IMR-90 (cell line): ENCODE measurements at regions not wholly inside any gene's neighbourhood (a gene's known extent, or its start where the extent isn't known, plus 50 kb on each side); places are given as distances from the start of the nearest gene placed in this dataset.

ENCODE experiments used
- ATAC-seq: fragments of 200-7000 bp; cut with Tn5 transposase; 2 replicates; pipeline ENCODE4 v1.9.1; 2020; ENCODE audit warnings: low read depth, mild to moderate bottlenecking, moderate library complexity
- BruUV-seq: library from RNA; stranded (reverse); fragments of 400-500 nt; replicated peaks from 2 replicates; lab custom pipeline; 2021; lab: Mats Ljungman, UMichigan
- CTCF ChIA-PET: fragments of 300-600 bp; formaldehyde crosslinking; extraction: SDS; loops from one replicate; lab custom pipeline; 2021; ENCODE audit warnings: antibody characterized with exemption; lab: Yijun Ruan, JAX
- POLR2A ChIA-PET: fragments of 300-600 bp; sonication (Branson Sonifier 250); formaldehyde crosslinking; loops from one replicate; lab custom pipeline; 2022; ENCODE audit warnings: antibody characterized with exemption; ENCODE audit not compliant: unreplicated experiment; lab: Charles Lee
- DNase-seq: peaks from one replicate; pipeline ENCODE4 v3.0.0; 2013
- H2AFZ ChIP-seq: replicated peaks from 2 replicates; pipeline ENCODE3; 2013; ENCODE audit warnings: low read length, mild to moderate bottlenecking; ENCODE audit not compliant: poor library complexity
- H2AK5ac ChIP-seq: 2 replicates; pipeline ENCODE4 v1.6.1; 2013; ENCODE audit warnings: low read depth, low read length, inconsistent platforms
- H2AK9ac ChIP-seq: replicated peaks from 2 replicates; pipeline ENCODE3; 2013; ENCODE audit warnings: mild to moderate bottlenecking, low read depth, low read length, moderate library complexity; ENCODE audit not compliant: poor library complexity
- H2BK120ac ChIP-seq: 2 replicates; pipeline ENCODE4 v1.6.1; 2013; ENCODE audit warnings: low read depth, low read length, inconsistent platforms
- H2BK15ac ChIP-seq: 3 replicates; pipeline ENCODE4 v1.6.1; 2013; ENCODE audit warnings: low read depth, low read length, inconsistent platforms
- H2BK20ac ChIP-seq: 2 replicates; pipeline ENCODE4 v1.6.1; 2013; ENCODE audit warnings: low read depth, mild to moderate bottlenecking, inconsistent platforms, low read length, moderate library complexity
- H2BK5ac ChIP-seq: 2 replicates; pipeline ENCODE4 v1.6.1; 2013; ENCODE audit warnings: mild to moderate bottlenecking, low read depth, low read length, inconsistent platforms; ENCODE audit not compliant: poor library complexity, severe bottlenecking
- H3K14ac ChIP-seq: replicated peaks from 2 replicates; pipeline ENCODE4 v1.6.1; 2013; ENCODE audit warnings: low read depth, low read length, inconsistent platforms
- H3K18ac ChIP-seq: 2 replicates; pipeline ENCODE4 v1.6.1; 2013; ENCODE audit warnings: low read depth, low read length, control low read depth
- H3K23ac ChIP-seq: 2 replicates; pipeline ENCODE4 v1.6.1; 2013; ENCODE audit warnings: low read depth, low read length, inconsistent platforms
- H3K27ac ChIP-seq: 2 replicates; pipeline ENCODE4 v1.5.1; 2013; ENCODE audit warnings: mild to moderate bottlenecking, control low read depth, low read length; ENCODE audit not compliant: insufficient read depth
- H3K27me3 ChIP-seq: 2 replicates; pipeline ENCODE4 v1.6.1; 2013; ENCODE audit warnings: low read length; ENCODE audit not compliant: control insufficient read depth, insufficient read depth
- H3K36me3 ChIP-seq: 2 replicates; pipeline ENCODE4 v1.6.1; 2013; ENCODE audit warnings: low read length, mixed read lengths; ENCODE audit not compliant: control insufficient read depth, insufficient read depth
- H3K4ac ChIP-seq: 2 replicates; pipeline ENCODE4 v1.6.1; 2013; ENCODE audit warnings: low read depth, low read length, inconsistent platforms
- H3K4me1 ChIP-seq: 2 replicates; pipeline ENCODE4 v1.6.1; 2013; ENCODE audit warnings: low read length, mixed read lengths; ENCODE audit not compliant: control insufficient read depth, insufficient read depth
- H3K4me2 ChIP-seq: 2 replicates; pipeline ENCODE4 v1.6.1; 2013; ENCODE audit warnings: low read depth, mild to moderate bottlenecking, control low read depth, low read length, moderate library complexity
- H3K4me3 ChIP-seq: 2 replicates; pipeline ENCODE4 v1.5.1; 2013; ENCODE audit warnings: low read depth, mild to moderate bottlenecking, control low read depth, low read length, moderate library complexity; ENCODE audit not compliant: insufficient read depth
- H3K56ac ChIP-seq: 2 replicates; pipeline ENCODE4 v1.6.1; 2013; ENCODE audit warnings: low read length, inconsistent platforms; ENCODE audit not compliant: insufficient read depth; ENCODE audit errors: extremely low read depth
- H3K79me1 ChIP-seq, 2 experiments: 2 replicates each; pipeline ENCODE4 v1.6.1; 2013; ENCODE audit warnings: low read length in 2 of 2, inconsistent platforms in 1 of 2, low read depth in 1 of 2
- H3K9ac ChIP-seq: 2 replicates; pipeline ENCODE4 v1.6.1; 2013; ENCODE audit warnings: low read depth, low read length, control low read depth
- H3K9me1 ChIP-seq: 2 replicates; pipeline ENCODE4 v1.6.1; 2013; ENCODE audit warnings: low read length, inconsistent platforms; ENCODE audit not compliant: insufficient read depth
- H3K9me3 ChIP-seq: 2 replicates; pipeline ENCODE4 v1.6.1; 2013; ENCODE audit warnings: low read length; ENCODE audit not compliant: control insufficient read depth, insufficient read depth
- H4K20me1 ChIP-seq: 2 replicates; pipeline ENCODE4 v1.6.1; 2013; ENCODE audit warnings: low read length, inconsistent platforms; ENCODE audit not compliant: insufficient read depth
- H4K5ac ChIP-seq: 2 replicates; pipeline ENCODE4 v1.6.1; 2013; ENCODE audit warnings: mild to moderate bottlenecking, low read depth, low read length, control low read depth
- H4K8ac ChIP-seq, 2 experiments: 2 replicates each; pipeline ENCODE4 v1.6.1; 2013; ENCODE audit warnings: low read depth in 2 of 2, low read length in 2 of 2, control low read depth in 1 of 2, inconsistent platforms in 1 of 2
- H4K91ac ChIP-seq: 2 replicates; pipeline ENCODE4 v1.6.1; 2013; ENCODE audit warnings: low read depth, low read length, inconsistent platforms; ENCODE audit not compliant: insufficient read depth
- CEBPB ChIP-seq: IDR thresholded peaks from 2 replicates; pipeline ENCODE4 v1.6.1; 2012; ENCODE audit warnings: low read depth, low read length, improper control_type of control experiment
- CHD1 ChIP-seq: IDR thresholded peaks from 2 replicates; pipeline ENCODE4 v1.6.1; 2012; ENCODE audit warnings: low read depth, low read length, improper control_type of control experiment
- ELK1 ChIP-seq: fragments of 150-350 bp; IDR thresholded peaks from 2 replicates; pipeline ENCODE4 v1.6.1; 2016; ENCODE audit warnings: low read depth, mild to moderate bottlenecking, low read length, moderate library complexity, borderline replicate concordance
- FOS ChIP-seq: fragments of 150-350 bp; IDR thresholded peaks from 2 replicates; pipeline ENCODE4 v1.6.1; 2016; ENCODE audit warnings: low read depth, low read length
- MAFK ChIP-seq: IDR thresholded peaks from 2 replicates; pipeline ENCODE4 v1.6.1; 2012; ENCODE audit warnings: low read depth, low read length, improper control_type of control experiment
- MXI1 ChIP-seq: IDR thresholded peaks from 2 replicates; pipeline ENCODE4 v1.6.1; 2012; ENCODE audit warnings: low read depth, mild to moderate bottlenecking, low read length, moderate library complexity, borderline replicate concordance
- RAD21 ChIP-seq: IDR thresholded peaks from 2 replicates; pipeline ENCODE4 v1.6.1; 2012; ENCODE audit warnings: low read length, improper control_type of control experiment
- SMC3 ChIP-seq: fragments of 150-350 bp; IDR thresholded peaks from 2 replicates; pipeline ENCODE4 v1.6.1; 2016; ENCODE audit warnings: low read depth, mild to moderate bottlenecking, antibody characterized with exemption, low read length, moderate library complexity
- USF2 ChIP-seq: fragments of 150-350 bp; IDR thresholded peaks from 2 replicates; pipeline ENCODE4 v1.6.1; 2017; ENCODE audit warnings: mild to moderate bottlenecking, antibody characterized with exemption, low read length, low read depth
- WGBS, 2 experiments: methylation state at CpG; one replicate each; pipeline versions ENCODE4 v1.1.5 to v1.1.7; 2013; ENCODE audit warnings: missing lambda C conversion rate in 2 of 2; ENCODE audit not compliant: insufficient read length in 1 of 2; ENCODE audit errors: extremely low coverage in 2 of 2; 5-methylcytosine and 5-hydroxymethylcytosine counted together
- dilution Hi-C: fragments of 300-500 bp; cut with HindIII; formaldehyde crosslinking; loops from one replicate; pipeline ENCODE4 v1.14.3; 2018; ENCODE audit warnings: low sequenced_read_pairs; ENCODE audit not compliant: unreplicated experiment
- in situ Hi-C: fragments of 300-500 bp; cut with MboI; formaldehyde crosslinking; loops from 3 replicates; pipeline ENCODE4 v1.14.3; 2019; ENCODE audit warnings: low sequenced_read_pairs, inconsistent platforms, mixed read lengths
- intact Hi-C: fragments of 100-400 bp; cut with micrococcal nuclease; formaldehyde crosslinking; loops from 2 replicates; pipeline ENCODE4 v1.10.0; 2022

GRCh38 chr13:32866921-32867320 is 149.3 kb upstream of the KL start:
- DNase-seq: no peak
- Histone ChIP-seq H2AK5ac (no peak overlapping the region), H2BK15ac (no peak overlapping the region), H3K9me3 (peaks cover 2% of the 10 kb centered on the region; the same call in 1 of the 2 replicates), H3K23ac (no peak overlapping the region), H3K4me3 (no peak overlapping the region), H3K27ac (no peak overlapping the region), H3K4me1 (no peaks in the 10 kb centered on the region), H2BK120ac (no peak overlapping the region), H4K91ac (no peak overlapping the region), H2BK20ac (no peak overlapping the region), H4K8ac (no peak overlapping the region), H4K5ac (no peak overlapping the region), H3K14ac (no peak overlapping the region), H2AK9ac (no peak overlapping the region), H3K18ac (no peak overlapping the region), H3K9ac (no peak overlapping the region), H3K4ac (no peak overlapping the region), H2AFZ (no peak overlapping the region), H3K36me3 (no peaks in the 10 kb centered on the region), H3K56ac (no peak overlapping the region), H4K20me1 (no peaks in the 10 kb centered on the region), H3K27me3 (no peaks in the 10 kb centered on the region; the same call in 1 of the 2 replicates), H3K79me1 (no peaks in the 10 kb centered on the region), H2BK5ac (no peak overlapping the region), H3K4me2 (no peak overlapping the region), H3K9me1 (no peaks in the 10 kb centered on the region)
- BruUV-seq: no TSS peak
- POLR2A ChIA-PET: no interaction called here
- TF ChIP-seq MXI1 (no peak), SMC3 (no peak), USF2 (no peak), ELK1 (no peak), CHD1 (no peak), RAD21 (no peak), FOS (no peak), CEBPB (no peak), MAFK (no peak)
- ATAC-seq: no peak
- in situ Hi-C loops (no loop called here), intact Hi-C loops (no loop called here), dilution Hi-C loops (no loop called here)
- 83% methylated on average over 3 of the region's 4 CpGs; no CpG with 5 or more reads in 1 of the 2 experiments for WGBS, 2 experiments
- CTCF ChIA-PET: interaction anchor here (0.8 kb wide), 1 partner anchor 14 kb away, joined by 3 read pairs; no protein-coding TSS in a partner anchor
